ENCODE measurements at regions not wholly inside any gene's neighbourhood (a gene's known extent, or its start where the extent isn't known, plus 50 kb on each side); places are given as distances from the start of the nearest gene placed in this dataset.

DNA sequence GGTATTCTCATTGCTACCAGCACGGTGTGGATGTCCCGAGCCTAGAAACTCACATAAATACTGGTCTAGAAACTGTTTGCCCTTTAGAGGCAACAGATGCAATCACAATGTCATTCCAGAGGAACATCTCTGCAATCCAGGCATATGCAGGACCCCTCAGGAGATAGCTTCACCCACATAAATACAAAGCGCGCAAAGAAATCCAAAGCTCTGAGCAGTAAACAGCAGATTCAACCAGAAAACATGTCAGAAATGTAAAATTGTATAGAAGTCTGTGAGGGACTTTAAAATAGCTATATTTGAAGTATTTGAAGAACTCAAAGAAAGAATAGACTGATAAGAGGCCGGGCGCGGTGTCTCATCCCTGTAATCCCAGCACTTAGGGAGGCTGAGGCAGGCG is 291.7 kb downstream of the FAM43A start:
- DNase-seq, result no peak
- no peak for TF ChIP-seq POLR2A (IDR thresholded peaks at IDR 0.05)
- TF ChIP-seq, protein P1, sequence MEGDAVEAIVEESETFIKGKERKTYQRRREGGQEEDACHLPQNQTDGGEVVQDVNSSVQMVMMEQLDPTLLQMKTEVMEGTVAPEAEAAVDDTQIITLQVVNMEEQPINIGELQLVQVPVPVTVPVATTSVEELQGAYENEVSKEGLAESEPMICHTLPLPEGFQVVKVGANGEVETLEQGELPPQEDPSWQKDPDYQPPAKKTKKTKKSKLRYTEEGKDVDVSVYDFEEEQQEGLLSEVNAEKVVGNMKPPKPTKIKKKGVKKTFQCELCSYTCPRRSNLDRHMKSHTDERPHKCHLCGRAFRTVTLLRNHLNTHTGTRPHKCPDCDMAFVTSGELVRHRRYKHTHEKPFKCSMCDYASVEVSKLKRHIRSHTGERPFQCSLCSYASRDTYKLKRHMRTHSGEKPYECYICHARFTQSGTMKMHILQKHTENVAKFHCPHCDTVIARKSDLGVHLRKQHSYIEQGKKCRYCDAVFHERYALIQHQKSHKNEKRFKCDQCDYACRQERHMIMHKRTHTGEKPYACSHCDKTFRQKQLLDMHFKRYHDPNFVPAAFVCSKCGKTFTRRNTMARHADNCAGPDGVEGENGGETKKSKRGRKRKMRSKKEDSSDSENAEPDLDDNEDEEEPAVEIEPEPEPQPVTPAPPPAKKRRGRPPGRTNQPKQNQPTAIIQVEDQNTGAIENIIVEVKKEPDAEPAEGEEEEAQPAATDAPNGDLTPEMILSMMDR (IDR thresholded peaks at IDR 0.05), result no peak
- Histone ChIP-seq H3K27ac (no peak overlapping the region), H3K9me3 (no peaks in the 10 kb centered on the region), H3K36me3 (ENCODE audit: low read depth, missing control alignments) (no peaks in the 10 kb centered on the region), H3K27me3 (no peaks in the 10 kb centered on the region), H3K4me3 (no peak overlapping the region), H3K4me1 (no peaks in the 10 kb centered on the region)
- WGBS, 2 donors, result 93 to 94% methylated on average over 8 of the region's 8 CpGs
- intact Hi-C loops (cut with DNase I; ENCODE audit: low total_unique reads), result no loop called here

DNA sequence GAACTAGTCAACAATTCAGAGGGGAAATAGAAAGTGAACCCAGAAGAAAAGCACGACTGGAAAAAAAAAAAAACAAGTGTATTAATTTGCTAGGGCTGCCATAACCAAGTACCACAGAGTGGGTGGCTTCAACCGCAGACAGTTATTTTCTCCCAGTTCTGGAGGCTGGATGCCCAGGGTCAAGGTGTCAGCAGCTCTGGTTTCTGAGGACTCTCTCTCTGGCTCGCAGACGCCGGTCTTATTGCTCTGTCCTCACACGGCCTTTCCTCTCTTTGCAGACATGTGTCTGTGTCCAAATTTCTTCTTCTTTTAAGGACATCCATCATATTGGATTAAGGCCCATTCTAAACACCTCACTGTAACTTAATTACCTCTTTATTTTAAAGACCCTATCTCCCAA is 291.8 kb downstream of the XXYLT1 start:
- 83 to 84% methylated on average over 6 of the region's 6 CpGs for WGBS, 2 donors
- no peak for DNase-seq
- Histone ChIP-seq H3K27me3 (no peaks in the 10 kb centered on the region), H3K27ac (no peak overlapping the region), H3K9me3 (no peaks in the 10 kb centered on the region), H3K36me3 (ENCODE audit: low read depth, missing control alignments) (no peaks in the 10 kb centered on the region), H3K4me1 (no peaks in the 10 kb centered on the region), H3K4me3 (no peak overlapping the region)
- intact Hi-C loops (cut with DNase I; ENCODE audit: low total_unique reads), result no loop called here
- TF ChIP-seq POLR2A (IDR thresholded peaks at IDR 0.05), result no peak
- TF ChIP-seq, protein P1 (IDR thresholded peaks at IDR 0.05), result no peak

DNA sequence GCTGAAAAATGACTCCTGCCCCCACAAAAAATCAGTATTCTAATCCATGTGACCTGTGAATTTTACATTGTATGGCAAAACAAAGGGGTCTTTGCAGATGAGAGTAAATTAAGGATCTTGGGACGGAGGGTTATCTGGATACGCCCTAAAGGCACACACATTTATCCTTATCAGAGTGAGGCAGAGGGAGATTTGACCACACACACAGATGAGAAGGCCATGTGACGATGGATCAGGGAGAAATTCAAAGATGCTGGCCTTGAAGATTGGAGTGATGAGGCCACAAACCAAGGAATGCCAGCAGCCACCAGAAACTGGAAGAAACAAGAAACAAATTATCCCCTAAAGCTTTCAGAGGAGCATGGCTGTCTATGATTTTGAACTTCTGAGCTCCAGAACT is 288.5 kb downstream of the XXYLT1 start:
- Histone ChIP-seq H3K9me3 (no peaks in the 10 kb centered on the region), H3K4me1 (peaks cover 7% of the 10 kb centered on the region), H3K27ac (no peak overlapping the region), H3K27me3 (no peaks in the 10 kb centered on the region), H3K4me3 (no peak overlapping the region), H3K36me3 (ENCODE audit: low read depth, missing control alignments) (no peaks in the 10 kb centered on the region)
- DNase-seq, result no peak
- intact Hi-C loops (cut with DNase I; ENCODE audit: low total_unique reads), result no loop called here
- no peak for TF ChIP-seq POLR2A (IDR thresholded peaks at IDR 0.05)
- TF ChIP-seq, protein P1 (IDR thresholded peaks at IDR 0.05), result no peak
- WGBS, 2 donors, result 95 to 96% methylated on average over 3 of the region's 3 CpGs

DNA sequence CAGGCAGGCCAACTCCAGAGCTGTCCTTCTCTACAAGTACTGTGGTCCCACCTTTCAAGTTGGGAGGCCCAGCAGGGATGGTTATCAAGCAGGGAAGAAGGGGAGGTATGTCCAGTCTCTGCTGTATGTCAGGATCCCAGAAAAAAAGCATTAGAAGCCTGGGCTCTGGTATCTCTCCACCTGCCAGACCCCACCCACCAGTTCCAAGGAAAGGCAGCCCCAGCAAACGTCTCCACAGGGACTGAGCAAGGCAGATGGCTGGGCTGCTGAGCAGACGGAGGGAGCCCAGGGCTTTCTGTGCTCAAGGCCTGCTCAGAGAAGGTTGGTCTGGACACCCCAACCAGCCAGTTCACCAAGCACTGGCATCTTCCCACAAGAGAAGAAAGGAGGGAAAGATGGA is 287.8 kb downstream of the XXYLT1 start:
- 63 to 89% methylated on average over 1 to 2 of the region's 2 CpGs for WGBS, 2 donors
- Histone ChIP-seq H3K9me3 (no peaks in the 10 kb centered on the region), H3K4me1 (peaks cover 7% of the 10 kb centered on the region), H3K4me3 (no peak overlapping the region), H3K27me3 (no peaks in the 10 kb centered on the region), H3K36me3 (ENCODE audit: low read depth, missing control alignments) (no peaks in the 10 kb centered on the region), H3K27ac (no peak overlapping the region)
- DNase-seq, result no peak
- TF ChIP-seq, protein P1 (IDR thresholded peaks at IDR 0.05), result no peak
- TF ChIP-seq POLR2A (IDR thresholded peaks at IDR 0.05), result no peak
- intact Hi-C loops (cut with DNase I; ENCODE audit: low total_unique reads), result no loop called here

DNA sequence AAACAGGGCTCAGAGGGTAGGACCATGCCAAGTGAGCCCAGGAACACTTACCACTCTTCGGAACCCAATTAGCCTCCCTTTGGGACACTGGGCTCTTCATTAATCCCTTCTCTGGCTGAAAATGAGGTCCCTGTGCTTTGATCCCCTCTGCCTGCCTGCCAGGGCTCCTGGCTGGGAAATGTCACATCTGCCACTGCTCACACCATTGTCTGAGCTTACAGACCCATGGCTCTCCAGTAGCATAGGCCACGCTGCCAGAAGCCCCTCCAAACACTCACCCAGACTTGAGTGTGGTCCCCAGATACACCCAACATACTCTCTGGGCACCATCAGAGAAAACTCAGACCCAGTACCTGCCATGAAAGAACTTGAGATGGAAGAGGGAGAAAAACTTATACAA is 287.3 kb downstream of the XXYLT1 start:
- 90 to 98% methylated on average over 1 to 2 of the region's 2 CpGs for WGBS, 2 donors
- intact Hi-C loops (cut with DNase I; ENCODE audit: low total_unique reads), result no loop called here

More for the DNA sequence above, 287.3 kb downstream of the XXYLT1 start:
- Histone ChIP-seq H3K4me1 (peaks cover 7% of the 10 kb centered on the region), H3K27ac (no peak overlapping the region), H3K27me3 (no peaks in the 10 kb centered on the region), H3K9me3 (no peaks in the 10 kb centered on the region), H3K36me3 (ENCODE audit: low read depth, missing control alignments) (no peaks in the 10 kb centered on the region), H3K4me3 (no peak overlapping the region)
- DNase-seq, result no peak
- TF ChIP-seq POLR2A (IDR thresholded peaks at IDR 0.05), result no peak
- TF ChIP-seq, protein P1 (IDR thresholded peaks at IDR 0.05), result no peak

All from testis (tissue), 2 donors.